ENCODE measurements at regions not wholly inside any gene's neighbourhood (a gene's known extent, or its start where the extent isn't known, plus 50 kb on each side); places are given as distances from the start of the nearest gene placed in this dataset.

- DNase-seq (ENCODE audit: low read depth) = no peak
- H3K4me3 ChIP-seq (ENCODE audit: low read depth, low read length) = no peak overlapping the region
- TF ChIP-seq CTCF (IDR thresholded peaks at IDR 0.05; ENCODE audit: insufficient read depth, low read length) = no peak
Observed at GRCh38 chr5:5588887-5589826, 166.7 kb downstream of the ICE1 start.

GRCh38 chr5:5588386-5588785, 165.9 kb downstream of the ICE1 start:
- TF ChIP-seq CTCF (IDR thresholded peaks at IDR 0.05; ENCODE audit: insufficient read depth, low read length) = no peak
- no peak overlapping the region for H3K4me3 ChIP-seq (ENCODE audit: low read depth, low read length)
- DNase-seq (ENCODE audit: low read depth) = no peak

GRCh38 chr5:5587474-5587873, 165.0 kb downstream of the ICE1 start:
- no peak for TF ChIP-seq CTCF (IDR thresholded peaks at IDR 0.05; ENCODE audit: insufficient read depth, low read length)

GRCh38 chr5:5586721-5587120, 164.2 kb downstream of the ICE1 start:
- no peak for DNase-seq (ENCODE audit: low read depth)
- TF ChIP-seq CTCF (IDR thresholded peaks at IDR 0.05; ENCODE audit: insufficient read depth, low read length) = no peak
- H3K4me3 ChIP-seq (ENCODE audit: low read depth, low read length) = no peak overlapping the region

More at GRCh38 chr5:5587474-5587873, 165.0 kb downstream of the ICE1 start:
- no peak overlapping the region for H3K4me3 ChIP-seq (ENCODE audit: low read depth, low read length)
- DNase-seq (ENCODE audit: low read depth) = no peak

GRCh38 chr5:5585751-5586341, 163.4 kb downstream of the ICE1 start:
- peak; percentile 2 for DNase-seq (ENCODE audit: low read depth)
- no peak overlapping the region for H3K4me3 ChIP-seq (ENCODE audit: low read depth, low read length)
- TF ChIP-seq CTCF (IDR thresholded peaks at IDR 0.05; ENCODE audit: insufficient read depth, low read length) = no peak

- no peak for TF ChIP-seq CTCF (IDR thresholded peaks at IDR 0.05; ENCODE audit: insufficient read depth, low read length)
- DNase-seq (ENCODE audit: low read depth) = no peak
- H3K4me3 ChIP-seq (ENCODE audit: low read depth, low read length) = no peak overlapping the region
Observed at GRCh38 chr5:5584751-5585150, 162.3 kb downstream of the ICE1 start.
